HG02938 (cell line): ENCODE measurements at regions not wholly inside any gene's neighbourhood (a gene's known extent, or its start where the extent isn't known, plus 50 kb on each side); places are given as distances from the start of the nearest gene placed in this dataset.

Source experiments
- ATAC-seq: cut with Tn5 transposase; IDR thresholded peaks from one replicate; pipeline ENCODE4 v1.9.1; 2021; ENCODE audit warnings: mild to moderate bottlenecking, moderate library complexity; ENCODE audit not compliant: unreplicated experiment

DNA sequence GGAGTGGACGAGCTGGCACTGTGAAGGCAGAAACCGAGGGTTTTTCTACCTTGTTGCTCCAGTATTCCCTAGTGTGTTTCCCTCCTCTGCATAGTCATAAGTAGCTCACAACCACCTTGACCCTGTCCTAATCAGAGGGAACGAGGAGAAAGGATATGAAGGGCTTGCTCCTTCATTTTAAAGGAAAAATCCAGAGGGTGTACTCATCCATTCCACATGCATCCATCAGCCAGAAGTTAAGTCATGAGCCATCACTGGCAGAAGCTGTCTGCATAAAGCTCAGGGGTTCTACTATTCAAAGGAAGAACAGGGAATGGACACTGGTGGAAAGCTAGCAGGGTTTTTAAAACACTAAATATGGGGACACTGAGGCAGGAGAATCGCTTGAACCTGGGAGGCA, 84.3 kb upstream of the FOXN3 start:
- ATAC-seq, result no peak

DNA sequence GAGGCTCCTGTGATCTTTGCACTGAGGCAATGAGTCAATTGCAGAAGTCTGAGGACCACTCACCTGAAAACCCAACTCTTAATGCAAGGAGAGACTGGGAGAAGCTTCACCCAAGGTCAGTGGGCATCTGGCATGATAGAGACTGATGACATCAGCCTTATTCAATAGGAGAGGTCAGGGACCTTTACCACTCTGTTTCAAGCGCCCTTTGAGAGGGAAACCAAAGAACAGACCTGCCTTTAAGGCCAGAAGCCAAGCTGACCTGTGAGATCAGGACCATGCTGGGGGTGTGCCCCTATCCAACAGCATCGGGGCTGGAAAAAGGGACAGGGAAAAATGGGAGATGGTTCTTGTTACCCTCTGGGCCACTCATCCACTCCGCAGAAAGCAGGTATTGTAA, 83.3 kb upstream of the FOXN3 start:
- no peak for ATAC-seq

- no peak for ATAC-seq
Observed at GRCh38 chr14:89498878-89499277, 81.8 kb upstream of the FOXN3 start.

DNA sequence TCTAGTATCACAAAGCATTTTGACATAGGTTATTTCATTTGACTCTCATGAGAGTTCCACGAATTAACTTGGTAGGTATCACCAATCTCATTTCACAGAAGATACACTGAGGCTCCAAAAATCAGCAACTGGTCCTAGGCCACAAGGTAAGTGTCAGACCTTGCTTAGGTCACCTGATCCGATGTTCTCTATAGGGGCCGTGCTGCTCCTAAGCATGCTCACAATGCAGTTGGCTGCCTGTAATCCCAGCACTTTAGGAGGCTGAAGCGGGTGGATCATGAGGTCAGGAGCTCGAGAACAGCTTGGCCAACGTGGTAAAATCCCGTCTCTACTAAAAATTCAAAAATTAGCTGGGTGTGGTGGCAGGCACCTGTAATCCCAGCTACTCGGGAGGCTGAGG, 78.7 kb upstream of the FOXN3 start:
- ATAC-seq, result no peak

- peak; percentile 98 for ATAC-seq
Observed at GRCh38 chr14:89493877-89494634, 77.0 kb upstream of the FOXN3 start.

DNA sequence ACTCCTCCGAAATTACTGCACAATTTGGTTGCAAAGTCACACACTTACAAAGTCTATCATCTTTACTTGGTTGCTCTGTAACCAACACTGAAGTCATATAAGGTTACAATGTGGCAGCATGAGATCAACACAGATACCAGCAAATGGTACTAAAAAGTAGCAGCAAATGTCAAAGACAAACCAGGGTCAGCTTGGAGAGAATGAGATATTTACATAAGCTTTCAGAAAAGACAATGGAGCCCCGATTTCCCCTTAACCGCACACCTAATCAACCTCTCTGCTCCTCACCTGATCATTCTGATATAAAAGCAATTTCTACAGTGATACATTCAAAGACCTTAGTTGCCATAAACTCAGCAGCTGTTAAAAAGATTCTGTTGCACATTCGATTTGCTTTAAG, 76.4 kb upstream of the FOXN3 start:
- no peak for ATAC-seq

- ATAC-seq, result no peak
Observed at GRCh38 chr14:89491711-89492381, 74.8 kb upstream of the FOXN3 start.

- ATAC-seq, result no peak
Observed at GRCh38 chr14:89490466-89490865, 73.4 kb upstream of the FOXN3 start.

GRCh38 chr14:89489761-89490437, 72.9 kb upstream of the FOXN3 start:
- ATAC-seq, result no peak

- ATAC-seq, result no peak
Observed at GRCh38 chr14:89486961-89487360, 69.9 kb upstream of the FOXN3 start.

DNA sequence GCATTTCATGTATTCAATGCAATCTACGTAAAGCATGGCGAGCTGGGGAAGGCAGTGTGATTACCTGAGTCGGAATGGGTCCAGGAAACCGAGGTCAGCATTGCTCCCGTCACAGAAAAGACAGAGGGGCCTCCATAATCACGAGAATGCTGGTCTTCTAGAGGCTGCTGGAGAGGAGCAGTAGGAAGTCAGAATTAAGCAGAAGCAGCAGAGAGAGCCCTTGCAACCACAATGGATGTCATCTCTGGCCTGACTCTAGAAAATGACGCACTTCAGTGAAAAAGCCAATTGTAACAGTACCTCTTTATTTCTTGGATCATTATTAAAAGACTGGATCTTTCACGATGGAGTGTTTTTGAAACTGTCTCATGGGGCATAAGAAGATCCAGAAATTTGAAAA, 69.5 kb upstream of the FOXN3 start:
- no peak for ATAC-seq

GRCh38 chr14:89485264-89485663, 68.2 kb upstream of the FOXN3 start:
- ATAC-seq, result no peak

- no peak for ATAC-seq
Observed at GRCh38 chr14:89484051-89484844, 67.2 kb upstream of the FOXN3 start.

GRCh38 chr14:89481196-89481595, 64.2 kb upstream of the FOXN3 start:
- no peak for ATAC-seq

GRCh38 chr14:89480278-89480677, 63.2 kb upstream of the FOXN3 start:
- ATAC-seq, result no peak

GRCh38 chr14:89479802-89480201, 62.8 kb upstream of the FOXN3 start:
- ATAC-seq, result no peak

DNA sequence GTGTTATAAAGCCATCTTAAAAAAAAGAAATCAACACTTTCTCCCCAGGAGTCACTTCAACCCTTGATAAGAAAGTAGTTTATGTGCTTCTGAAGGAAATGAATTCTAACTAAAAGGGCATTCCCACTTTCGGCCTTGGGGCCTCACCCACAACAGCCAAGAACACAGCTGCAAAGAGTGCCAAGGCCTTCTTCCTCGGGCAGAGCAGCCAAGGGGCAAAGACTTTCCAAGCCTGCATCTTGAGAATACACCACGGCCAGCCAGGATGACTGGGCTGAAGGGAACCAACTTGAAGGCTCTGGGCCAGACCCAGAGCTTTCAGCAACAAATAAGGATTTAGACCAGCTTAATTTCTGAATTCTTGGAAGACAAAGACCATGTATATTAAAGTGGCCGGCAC, 60.4 kb upstream of the FOXN3 start:
- no peak for ATAC-seq

DNA sequence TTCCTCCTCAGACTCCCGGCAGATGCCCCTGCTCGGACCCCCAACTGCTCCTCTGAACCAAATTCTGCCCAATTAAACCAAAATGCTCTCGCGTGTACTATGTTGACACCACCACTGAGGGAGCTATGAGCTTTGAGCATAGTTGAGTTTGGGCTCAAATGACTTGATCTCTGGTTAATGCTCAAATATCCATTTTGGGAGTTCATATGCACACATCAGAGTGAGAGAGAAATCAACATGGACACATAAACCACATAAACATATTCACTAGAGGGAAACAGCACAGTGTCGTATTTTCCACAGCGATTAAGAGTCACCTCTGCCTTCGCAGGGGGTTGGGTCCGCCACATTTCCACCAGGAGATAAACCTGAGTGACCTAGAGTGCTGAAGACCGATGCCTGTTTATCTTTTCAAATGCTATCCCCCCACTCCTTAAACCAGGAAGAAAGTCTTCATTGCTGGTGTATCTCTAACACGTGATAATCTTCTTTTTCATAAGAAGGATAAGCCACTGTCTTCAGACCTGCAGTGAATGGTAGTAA, 59.4 kb upstream of the FOXN3 start:
- no peak for ATAC-seq

- no peak for ATAC-seq
Observed at GRCh38 chr14:89474464-89474863, 57.4 kb upstream of the FOXN3 start.

DNA sequence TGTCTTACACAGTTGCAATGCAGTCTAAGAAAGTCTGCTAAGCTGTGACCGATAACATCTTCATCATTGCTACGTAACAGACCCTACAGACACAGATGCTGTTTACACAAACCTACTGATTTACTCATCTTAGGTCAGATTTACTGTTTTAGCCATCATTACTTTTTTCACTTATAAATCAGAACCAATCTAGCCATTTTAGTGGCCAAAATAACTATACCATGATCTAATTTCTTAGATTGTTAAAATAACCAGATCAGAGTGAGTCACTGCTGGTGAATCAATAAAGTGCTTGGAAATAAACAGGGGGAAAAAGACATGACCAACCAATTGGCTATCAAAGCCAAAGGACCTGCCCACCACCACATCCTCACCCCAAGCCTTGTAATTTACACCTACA, 57.0 kb upstream of the FOXN3 start:
- ATAC-seq, result no peak

DNA sequence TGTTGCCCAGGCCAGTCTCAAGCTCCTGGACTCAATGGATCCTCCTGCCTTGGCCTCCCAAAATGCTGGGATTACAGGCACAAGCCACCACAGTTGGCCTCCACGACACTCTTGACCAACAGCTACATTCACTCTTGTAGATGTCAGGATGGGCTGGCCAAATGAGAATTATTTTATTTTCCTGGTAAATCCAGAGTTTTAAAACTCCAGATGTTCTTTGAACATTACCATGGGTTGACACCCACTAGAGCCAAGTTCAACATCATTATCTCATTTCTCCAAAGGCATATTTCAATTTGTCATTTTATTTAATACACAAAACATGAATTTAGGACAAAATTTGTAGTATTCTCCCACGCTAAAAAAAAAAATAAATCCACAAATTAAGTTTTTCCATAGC, 56.5 kb upstream of the FOXN3 start:
- ATAC-seq, result no peak
